ENCODE measurements at regions not wholly inside any gene's neighbourhood (a gene's known extent, or its start where the extent isn't known, plus 50 kb on each side); places are given as distances from the start of the nearest gene placed in this dataset.

DNA sequence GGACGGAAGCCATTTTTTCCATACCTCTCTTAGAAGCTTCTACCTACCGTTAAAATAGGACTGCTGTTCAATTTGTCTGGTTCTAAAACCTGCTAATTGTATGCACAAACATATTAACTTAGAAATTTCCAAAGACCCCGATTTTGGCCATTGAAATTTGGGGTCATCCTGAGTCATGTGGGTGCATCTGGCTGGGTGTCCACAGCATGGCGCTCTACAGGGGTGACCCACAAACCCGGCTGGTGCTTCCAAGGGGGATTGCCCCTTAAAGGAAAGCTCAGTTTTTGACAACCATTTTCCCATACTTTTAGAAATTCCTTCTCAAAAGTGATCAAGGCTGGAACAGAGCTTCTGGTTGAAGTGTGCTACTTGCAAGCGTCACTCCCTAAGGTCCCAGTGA, 83.9 kb upstream of the EIF5 start:
- no peaks in the 10 kb centered on the region for H3K9me3 ChIP-seq
- no peaks in the 10 kb centered on the region for H3K4me1 ChIP-seq
- TF ChIP-seq, protein P1, sequence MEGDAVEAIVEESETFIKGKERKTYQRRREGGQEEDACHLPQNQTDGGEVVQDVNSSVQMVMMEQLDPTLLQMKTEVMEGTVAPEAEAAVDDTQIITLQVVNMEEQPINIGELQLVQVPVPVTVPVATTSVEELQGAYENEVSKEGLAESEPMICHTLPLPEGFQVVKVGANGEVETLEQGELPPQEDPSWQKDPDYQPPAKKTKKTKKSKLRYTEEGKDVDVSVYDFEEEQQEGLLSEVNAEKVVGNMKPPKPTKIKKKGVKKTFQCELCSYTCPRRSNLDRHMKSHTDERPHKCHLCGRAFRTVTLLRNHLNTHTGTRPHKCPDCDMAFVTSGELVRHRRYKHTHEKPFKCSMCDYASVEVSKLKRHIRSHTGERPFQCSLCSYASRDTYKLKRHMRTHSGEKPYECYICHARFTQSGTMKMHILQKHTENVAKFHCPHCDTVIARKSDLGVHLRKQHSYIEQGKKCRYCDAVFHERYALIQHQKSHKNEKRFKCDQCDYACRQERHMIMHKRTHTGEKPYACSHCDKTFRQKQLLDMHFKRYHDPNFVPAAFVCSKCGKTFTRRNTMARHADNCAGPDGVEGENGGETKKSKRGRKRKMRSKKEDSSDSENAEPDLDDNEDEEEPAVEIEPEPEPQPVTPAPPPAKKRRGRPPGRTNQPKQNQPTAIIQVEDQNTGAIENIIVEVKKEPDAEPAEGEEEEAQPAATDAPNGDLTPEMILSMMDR (IDR thresholded peaks at IDR 0.05): no peak
- no peak overlapping the region for H3K27ac ChIP-seq
- no peaks in the 10 kb centered on the region for H3K36me3 ChIP-seq
- H3K27me3 ChIP-seq: no peaks in the 10 kb centered on the region
- no peak overlapping the region for H3K4me3 ChIP-seq
- DNase-seq (no peak), ATAC-seq (no peak)
- intact Hi-C loops (cut with DNase I): no loop called here

DNA sequence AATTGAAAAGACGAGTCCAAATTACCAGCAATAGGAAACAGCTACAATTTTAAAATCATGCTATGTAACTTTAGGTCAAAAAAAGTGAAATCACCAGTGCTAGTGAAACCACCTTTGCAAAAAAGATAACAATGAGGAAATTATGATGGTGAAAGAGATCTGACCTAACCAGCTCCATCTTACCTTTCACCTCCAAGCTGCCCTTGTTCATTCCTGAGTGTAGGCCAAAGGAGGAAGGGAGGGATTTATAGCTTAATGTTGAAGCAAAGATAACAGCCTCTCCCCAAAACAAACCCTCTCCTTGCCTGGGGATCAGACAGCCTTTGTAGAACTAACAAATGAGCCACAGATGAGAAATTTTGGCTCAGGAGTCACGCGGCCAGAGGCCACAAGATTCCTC, 83.2 kb upstream of the EIF5 start:
- no peaks in the 10 kb centered on the region for H3K9me3 ChIP-seq
- TF ChIP-seq, protein P1 (IDR thresholded peaks at IDR 0.05): no peak
- H3K36me3 ChIP-seq: no peaks in the 10 kb centered on the region
- no peak overlapping the region for H3K27ac ChIP-seq
- ATAC-seq (no peak), DNase-seq (no peak)
- H3K4me1 ChIP-seq: no peaks in the 10 kb centered on the region
- no peaks in the 10 kb centered on the region for H3K27me3 ChIP-seq
- H3K4me3 ChIP-seq: no peak overlapping the region
- intact Hi-C loops (cut with DNase I): no loop called here

DNA sequence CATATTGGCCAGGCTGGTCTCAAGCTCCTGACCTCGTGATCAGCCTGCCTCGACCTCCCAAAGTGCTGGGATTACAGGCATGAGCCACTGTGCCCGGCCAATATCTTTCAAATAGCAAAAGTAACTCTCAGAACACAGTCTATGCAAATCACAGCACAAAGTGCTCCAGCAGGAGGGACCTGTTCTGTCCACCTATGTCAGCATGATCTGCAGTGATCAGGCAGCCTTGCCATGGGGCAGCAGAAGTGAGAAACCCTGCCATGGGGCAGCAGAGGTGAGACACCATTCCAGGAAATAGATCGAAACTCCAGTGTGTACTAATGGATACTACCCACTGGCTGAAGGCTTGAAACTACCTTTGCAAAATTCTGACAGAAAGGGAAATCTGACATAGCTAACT, 78.5 kb upstream of the EIF5 start:
- Histone ChIP-seq H3K36me3 (no peaks in the 10 kb centered on the region), H3K27ac (no peak overlapping the region), H3K4me3 (no peak overlapping the region), H3K27me3 (no peaks in the 10 kb centered on the region), H3K4me1 (no peaks in the 10 kb centered on the region), H3K9me3 (no peaks in the 10 kb centered on the region)
- no peak for ATAC-seq
- TF ChIP-seq, protein P1 (IDR thresholded peaks at IDR 0.05): no peak
- no peak for DNase-seq
- intact Hi-C loops (cut with DNase I): no loop called here

DNA sequence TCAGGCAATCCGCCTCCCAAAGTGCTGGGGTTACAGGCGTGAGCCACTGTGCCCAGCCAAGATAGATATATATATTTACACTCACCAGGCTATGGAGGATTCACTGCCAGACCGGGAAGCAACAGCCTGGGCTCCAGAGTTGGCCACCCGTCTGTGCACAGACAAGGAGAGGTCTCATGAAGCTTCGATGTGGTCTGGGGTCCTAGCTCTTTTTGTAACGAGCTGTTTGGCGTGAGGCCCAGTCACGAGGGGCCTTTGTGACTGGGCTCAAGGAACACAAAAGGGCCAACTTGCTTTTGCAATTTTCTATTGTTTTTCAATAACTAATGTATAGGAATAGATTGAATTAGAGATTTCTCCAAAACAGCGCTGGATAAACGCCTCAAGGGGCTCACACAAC, 77.6 kb upstream of the EIF5 start:
- no peak overlapping the region for H3K27ac ChIP-seq
- intact Hi-C loops (cut with DNase I): no loop called here
- no peak for ATAC-seq
- no peaks in the 10 kb centered on the region for H3K27me3 ChIP-seq
- H3K4me1 ChIP-seq: peaks cover 6% of the 10 kb centered on the region
- TF ChIP-seq, protein P1 (IDR thresholded peaks at IDR 0.05): no peak
- DNase-seq: no peak
- H3K9me3 ChIP-seq: no peaks in the 10 kb centered on the region
- H3K4me3 ChIP-seq: no peak overlapping the region
- H3K36me3 ChIP-seq: no peaks in the 10 kb centered on the region

DNA sequence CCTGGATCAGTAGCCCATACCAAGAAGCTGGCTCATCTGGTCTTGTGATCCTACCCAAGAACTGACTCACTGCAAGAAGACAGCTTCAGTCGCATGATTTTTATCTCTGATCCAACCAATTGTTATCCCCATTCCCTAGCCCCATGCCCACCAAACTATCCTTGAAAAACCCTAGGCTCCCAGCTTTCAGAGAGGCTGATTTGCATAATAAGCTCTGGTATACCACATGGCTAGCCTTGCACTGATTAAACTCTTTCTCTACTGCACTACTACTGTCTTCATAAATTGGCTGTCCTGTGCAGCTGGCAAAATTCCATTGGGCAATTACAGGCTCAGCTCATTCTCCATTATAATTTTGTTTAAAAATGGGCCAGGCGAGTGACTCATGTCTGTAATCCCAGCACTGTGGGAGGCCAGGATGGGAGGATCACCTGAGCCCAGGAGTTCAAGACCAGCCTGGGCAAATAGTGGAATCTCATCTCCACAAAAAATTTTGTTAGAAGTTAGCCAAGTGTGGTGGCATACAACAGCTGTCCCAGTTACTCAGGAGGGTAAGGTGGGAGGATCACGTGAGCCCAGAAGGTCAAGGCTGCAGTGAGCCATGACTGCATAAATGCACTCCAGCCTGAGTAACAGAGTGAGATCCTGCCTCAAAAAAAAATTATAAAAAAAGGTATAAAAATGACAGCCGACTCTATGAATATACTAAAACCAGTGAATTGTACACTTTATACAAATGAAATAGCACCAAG, 76.7 kb upstream of the EIF5 start:
- Histone ChIP-seq H3K27me3 (no peaks in the 10 kb centered on the region), H3K4me1 (peaks cover 6% of the 10 kb centered on the region), H3K27ac (no peak overlapping the region), H3K4me3 (no peak overlapping the region), H3K9me3 (no peaks in the 10 kb centered on the region), H3K36me3 (no peaks in the 10 kb centered on the region)
- DNase-seq: no peak
- intact Hi-C loops (cut with DNase I): no loop called here
- TF ChIP-seq, protein P1 (IDR thresholded peaks at IDR 0.05): no peak
- no peak for ATAC-seq

DNA sequence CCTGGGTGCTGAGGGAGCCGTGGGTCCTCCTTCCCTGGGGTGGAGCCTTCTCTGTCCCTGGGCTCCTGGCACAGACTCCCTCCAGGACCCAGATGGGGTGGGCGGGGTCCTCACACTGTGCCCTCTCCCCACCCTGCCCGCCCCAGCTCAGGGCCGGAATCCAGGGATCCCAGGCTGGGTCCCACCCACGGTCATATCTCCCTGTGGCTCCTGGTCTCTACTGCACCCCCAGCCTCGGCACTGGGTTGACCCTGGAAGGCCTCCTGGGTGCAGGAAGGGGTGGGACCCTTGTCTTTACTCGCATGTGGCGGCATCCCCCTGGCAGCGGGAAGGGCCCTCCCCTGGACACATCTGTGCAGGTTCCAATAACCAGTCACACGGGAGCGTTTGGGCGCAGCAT, 75.8 kb upstream of the EIF5 start:
- no peak overlapping the region for H3K4me3 ChIP-seq
- intact Hi-C loops (cut with DNase I): no loop called here
- no peak for ATAC-seq
- H3K9me3 ChIP-seq: no peaks in the 10 kb centered on the region
- H3K4me1 ChIP-seq: peaks cover 6% of the 10 kb centered on the region
- H3K27me3 ChIP-seq: no peaks in the 10 kb centered on the region
- H3K36me3 ChIP-seq: no peaks in the 10 kb centered on the region
- TF ChIP-seq, protein P1 (IDR thresholded peaks at IDR 0.05): no peak
- no peak for DNase-seq
- H3K27ac ChIP-seq: no peak overlapping the region

Measured in upper lobe of right lung (tissue), 1 donor.